GM21515 (cell line): ENCODE measurements at regions not wholly inside any gene's neighbourhood (a gene's known extent, or its start where the extent isn't known, plus 50 kb on each side); places are given as distances from the start of the nearest gene placed in this dataset.
"Not testable (repeated sequence)": the region's sequence is repeated elsewhere in the genome, so short reads cannot be mapped to it uniquely, and the experiment has no call there.

Experiments used
- ATAC-seq: cut with Tn5 transposase; IDR thresholded peaks from one replicate; pipeline ENCODE4 v1.9.1; 2021; ENCODE audit not compliant: unreplicated experiment

- no peak for ATAC-seq
Measured at GRCh38 chr11:15828215-15828853, 528.0 kb downstream of the SOX6 start.

GRCh38 chr11:15829312-15829711 lies 527.0 kb downstream of the SOX6 start:
- no peak for ATAC-seq

- ATAC-seq, result no peak
Measured at GRCh38 chr11:15830741-15831428, 525.5 kb downstream of the SOX6 start.

GRCh38 chr11:15835788-15836411 lies 520.4 kb downstream of the SOX6 start:
- ATAC-seq, result no peak

- ATAC-seq, result no peak
Measured at GRCh38 chr11:15836795-15837194, 519.6 kb downstream of the SOX6 start.

GRCh38 chr11:15837901-15838489 lies 518.4 kb downstream of the SOX6 start:
- no peak for ATAC-seq

GRCh38 chr11:15839061-15839460 lies 517.3 kb downstream of the SOX6 start:
- ATAC-seq, result no peak

- ATAC-seq, result no peak
Measured at GRCh38 chr11:15840966-15841365, 515.4 kb downstream of the SOX6 start.

- ATAC-seq, result no peak
Measured at GRCh38 chr11:15841931-15842740, 514.2 kb downstream of the SOX6 start.

- no peak for ATAC-seq
Measured at GRCh38 chr11:15843309-15843872, 513.0 kb downstream of the SOX6 start.

GRCh38 chr11:15845261-15845660 lies 511.1 kb downstream of the SOX6 start:
- ATAC-seq, result no peak

- no peak for ATAC-seq
Measured at GRCh38 chr11:15848631-15849168, 507.6 kb downstream of the SOX6 start.

GRCh38 chr11:15849257-15849656 lies 507.1 kb downstream of the SOX6 start:
- no peak for ATAC-seq

- ATAC-seq, result not testable (repeated sequence)
Measured at GRCh38 chr11:15850335-15850734, 506.0 kb downstream of the SOX6 start.

- ATAC-seq, result no peak
Measured at GRCh38 chr11:15851051-15851498, 505.3 kb downstream of the SOX6 start.

- ATAC-seq, result no peak
Measured at GRCh38 chr11:15852179-15852578, 504.2 kb downstream of the SOX6 start.

GRCh38 chr11:15854245-15854644 lies 502.1 kb downstream of the SOX6 start:
- ATAC-seq, result no peak

GRCh38 chr11:15858881-15859280 lies 497.5 kb downstream of the SOX6 start:
- no peak for ATAC-seq

GRCh38 chr11:15859411-15859810 lies 496.9 kb downstream of the SOX6 start:
- ATAC-seq, result no peak

- ATAC-seq, result no peak
Measured at GRCh38 chr11:15861256-15861655, 495.1 kb downstream of the SOX6 start.
